CD14-positive monocyte (primary cell): ENCODE measurements at regions not wholly inside any gene's neighbourhood (a gene's known extent, or its start where the extent isn't known, plus 50 kb on each side); places are given as distances from the start of the nearest gene placed in this dataset.

Experiments used
- DNase-seq, 3 donors: peaks; one replicate each; pipeline ENCODE4 v3.0.0-alpha.2; 2011 to 2022
- H2AFZ ChIP-seq: 2 replicates; pipeline ENCODE4 v1.6.0; 2012; ENCODE audit warnings: mild to moderate bottlenecking, low read depth, low read length, inconsistent platforms; ENCODE audit not compliant: insufficient read depth, poor library complexity, severe bottlenecking
- H3K27ac ChIP-seq, 2 donors: 1 replicate in 1 of 2; 2 replicates in 1 of 2; pipeline ENCODE4 v1.5.1; 2012 to 2013; ENCODE audit warnings: low read length in 2 of 2, control low read depth in 1 of 2, inconsistent platforms in 1 of 2, low read depth in 1 of 2, mild to moderate bottlenecking in 1 of 2
- H3K27me3 ChIP-seq, 2 donors: one replicate each; pipeline versions ENCODE4 v1.6.0 to v1.6.1; 2011 to 2013; ENCODE audit warnings: low read length in 2 of 2; ENCODE audit not compliant: control insufficient read depth in 2 of 2, insufficient read depth in 2 of 2
- H3K36me3 ChIP-seq, 2 donors: replicated peaks in 1 of 2; 1 replicate in 1 of 2; 2 replicates in 1 of 2; pipeline versions ENCODE4 v1.5.1 to v1.6.1; 2012 to 2013; ENCODE audit warnings: low read length in 2 of 2, control low read depth in 1 of 2, inconsistent platforms in 1 of 2, mild to moderate bottlenecking in 1 of 2; ENCODE audit not compliant: insufficient read depth in 2 of 2, control insufficient read depth in 1 of 2
- H3K4me1 ChIP-seq, 2 donors: 1 replicate in 1 of 2; 2 replicates in 1 of 2; pipeline versions ENCODE4 v1.5.1 to v1.6.1; 2012 to 2013; ENCODE audit warnings: low read length in 2 of 2, control low read depth in 1 of 2, inconsistent platforms in 1 of 2, mild to moderate bottlenecking in 1 of 2, moderate library complexity in 1 of 2; ENCODE audit not compliant: insufficient read depth in 2 of 2, control insufficient read depth in 1 of 2
- H3K4me2 ChIP-seq: replicated peaks from 2 replicates; pipeline ENCODE3; 2012; ENCODE audit warnings: low read length, moderate library complexity, mild to moderate bottlenecking; ENCODE audit not compliant: poor library complexity, severe bottlenecking; ENCODE audit errors: extremely low read depth
- H3K4me3 ChIP-seq, 3 experiments: fragments of 200-600 bp in 1 of 3; sonication (generic) in 1 of 3; replicated peaks in 1 of 3; 1 replicate in 2 of 3; 2 replicates in 1 of 3; pipeline ENCODE4 v1.5.1; 2011 to 2013; ENCODE audit warnings: low read length in 3 of 3, mild to moderate bottlenecking in 3 of 3, control low read depth in 2 of 3, low read depth in 2 of 3, inconsistent platforms in 1 of 3, moderate library complexity in 1 of 3
- H3K79me2 ChIP-seq: 2 replicates; pipeline ENCODE4 v1.6.0; 2012; ENCODE audit warnings: mild to moderate bottlenecking, control low read depth, inconsistent platforms, low read length, moderate library complexity; ENCODE audit not compliant: insufficient read depth
- H3K9ac ChIP-seq: 2 replicates; pipeline ENCODE4 v1.6.0; 2017; ENCODE audit warnings: low read length, mild to moderate bottlenecking; ENCODE audit not compliant: insufficient read depth, poor library complexity, severe bottlenecking
- H3K9me3 ChIP-seq, 2 donors: replicated peaks in 1 of 2; 1 replicate in 1 of 2; 2 replicates in 1 of 2; pipeline versions ENCODE4 v1.5.1 to v1.6.1; 2012 to 2013; ENCODE audit warnings: low read length in 2 of 2, control low read depth in 1 of 2; ENCODE audit not compliant: control insufficient read depth in 1 of 2, insufficient read depth in 1 of 2
- H4K20me1 ChIP-seq: 2 replicates; pipeline ENCODE4 v1.6.0; 2012; ENCODE audit warnings: mild to moderate bottlenecking, low read length, control low read depth, moderate library complexity; ENCODE audit not compliant: insufficient read depth
- H3K27ac Mint-ChIP-seq, 7 donors: one replicate each; pipeline ENCODE4 v1.8.0; 2020; ENCODE audit warnings: mild to moderate bottlenecking in 7 of 7, mixed read lengths in 7 of 7, moderate library complexity in 6 of 7, inconsistent platforms in 2 of 7
- H3K27me3 Mint-ChIP-seq, 3 donors: one replicate each; pipeline ENCODE4 v1.8.0; 2021 to 2022; ENCODE audit warnings: low read depth in 3 of 3, mild to moderate bottlenecking in 3 of 3, mixed read lengths in 3 of 3, moderate library complexity in 3 of 3, inconsistent platforms in 1 of 3
- H3K36me3 Mint-ChIP-seq, 2 donors: one replicate each; pipeline ENCODE4 v1.8.0; 2020; ENCODE audit warnings: mixed read lengths in 2 of 2, inconsistent platforms in 1 of 2, mild to moderate bottlenecking in 1 of 2
- H3K4me1 Mint-ChIP-seq: one replicate; pipeline ENCODE4 v1.8.0; 2020; ENCODE audit warnings: mild to moderate bottlenecking, mixed read lengths
- H3K4me3 Mint-ChIP-seq, 2 donors: one replicate each; pipeline ENCODE4 v1.8.0; 2020; ENCODE audit warnings: mild to moderate bottlenecking in 2 of 2, mixed read lengths in 2 of 2, moderate library complexity in 1 of 2
- H3K9me3 Mint-ChIP-seq, 7 donors: one replicate each; pipeline ENCODE4 v1.8.0; 2020 to 2022; ENCODE audit warnings: mixed read lengths in 7 of 7, mild to moderate bottlenecking in 6 of 7, moderate library complexity in 6 of 7, inconsistent platforms in 2 of 7
- CTCF ChIP-seq: fragments of 200-600 bp; IDR thresholded peaks from one replicate; pipeline ENCODE4 v1.8.0; 2022; ENCODE audit warnings: antibody characterized with exemption, mild to moderate bottlenecking
- WGBS: methylation state at CpG from one replicate; pipeline ENCODE4 v1.1.5; 2013; ENCODE audit warnings: missing lambda C conversion rate; ENCODE audit not compliant: insufficient coverage; 5-methylcytosine and 5-hydroxymethylcytosine counted together
- intact Hi-C, 2 donors: fragments of 100-400 bp; cut with micrococcal nuclease; formaldehyde crosslinking; loops; one replicate each; pipeline versions ENCODE4 v1.15.0 to v1.15.1; 2023

- H3K9me3 Mint-ChIP-seq: peaks cover 0 to 14% (median 5%) of the 10 kb centered on the region in 7 donors
- WGBS: no CpG with 5 or more reads among the region's 1 CpG
- H2AFZ ChIP-seq: no peak overlapping the region
Observed at GRCh38 chr2:53129851-53130250, 637.8 kb upstream of the CHAC2 start.

GRCh38 chr2:53127061-53127650 lies 640.4 kb upstream of the CHAC2 start:
- Mint-ChIP-seq H3K4me3 (no peak overlapping the region), H3K27me3 (peaks cover 0 to 1% (median 0%) of the 10 kb centered on the region in 3 donors), H3K9me3 (peaks cover 0 to 10% (median 6%) of the 10 kb centered on the region in 7 donors), H3K27ac (no peak overlapping the region), H3K36me3 (no peaks in the 10 kb centered on the region), H3K4me1 (no peaks in the 10 kb centered on the region)
- Histone ChIP-seq H3K9me3 (peaks cover 0 to 6% of the 10 kb centered on the region in 2 donors), H3K36me3 (no peaks in the 10 kb centered on the region), H3K9ac (no peak overlapping the region), H3K4me1 (no peaks in the 10 kb centered on the region), H2AFZ (no peak overlapping the region), H3K4me3 (no peak overlapping the region), H3K27ac (no peak overlapping the region), H3K27me3 (no peaks in the 10 kb centered on the region), H3K4me2 (no peak overlapping the region), H3K79me2 (no peaks in the 10 kb centered on the region), H4K20me1 (no peaks in the 10 kb centered on the region)
- no peak for DNase-seq
- no peak for TF ChIP-seq CTCF
- WGBS: 87% methylated on average over 4 of the region's 5 CpGs
- intact Hi-C loops: no loop called here

More at GRCh38 chr2:53129851-53130250, 637.8 kb upstream of the CHAC2 start:
- Mint-ChIP-seq H3K36me3 (no peaks in the 10 kb centered on the region), H3K4me3 (no peak overlapping the region), H3K4me1 (no peaks in the 10 kb centered on the region), H3K27ac (no peak overlapping the region), H3K27me3 (peaks cover 0 to 1% (median 0%) of the 10 kb centered on the region in 3 donors)
- no peaks in the 10 kb centered on the region for H3K36me3 ChIP-seq
- no peak overlapping the region for H3K4me3 ChIP-seq
- H3K4me2 ChIP-seq: no peak overlapping the region
- H3K9ac ChIP-seq: no peak overlapping the region
- no peaks in the 10 kb centered on the region for H3K27me3 ChIP-seq
- no peaks in the 10 kb centered on the region for H3K4me1 ChIP-seq
- no peaks in the 10 kb centered on the region for H4K20me1 ChIP-seq
- peaks cover 0 to 6% of the 10 kb centered on the region in 2 donors for H3K9me3 ChIP-seq
- DNase-seq: no peak
- TF ChIP-seq CTCF: no peak
- no peak overlapping the region for H3K27ac ChIP-seq
- H3K79me2 ChIP-seq: no peaks in the 10 kb centered on the region
- intact Hi-C loops: no loop called here
